ENCODE measurements at regions not wholly inside any gene's neighbourhood (a gene's known extent, or its start where the extent isn't known, plus 50 kb on each side); places are given as distances from the start of the nearest gene placed in this dataset.

DNA sequence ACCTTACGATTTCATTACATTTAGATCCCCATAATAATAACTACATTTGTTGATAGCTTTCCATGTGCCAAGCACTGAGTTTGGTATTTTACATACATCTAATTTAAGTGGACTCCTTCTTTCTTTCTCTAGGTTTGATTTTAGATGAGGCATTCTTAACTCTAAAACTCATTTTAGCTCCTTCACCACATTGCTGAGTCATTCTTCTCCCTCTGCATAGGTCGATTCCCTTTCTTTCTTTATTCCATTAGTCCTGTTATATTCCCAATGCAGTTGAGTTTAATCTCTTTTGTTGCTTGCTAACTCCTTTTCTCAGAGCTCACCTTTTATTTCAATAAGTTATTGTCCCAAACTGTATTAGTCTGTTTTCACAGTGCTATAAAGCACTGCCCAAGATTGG, 329.8 kb downstream of the TAF11L14 start:
- H2AFZ ChIP-seq (ENCODE audit: low read depth, low read length): no peak overlapping the region
- no peaks in the 10 kb centered on the region for H3K27me3 ChIP-seq (ENCODE audit: insufficient read depth, low read length, poor library complexity)
- H3K4me3 ChIP-seq (ENCODE audit: low read depth in 1 of 2, low read length in 2 of 2): no peak overlapping the region
- H3K4me1 ChIP-seq (ENCODE audit: insufficient read depth, low read length): no peaks in the 10 kb centered on the region
- H3K9ac ChIP-seq (ENCODE audit: low read depth, low read length): no peak overlapping the region
- H4K20me1 ChIP-seq (ENCODE audit: insufficient read depth, low read length): no peaks in the 10 kb centered on the region
- ATAC-seq (ENCODE audit: insufficient read depth, low read depth): no peak
- no peak overlapping the region for H3K27ac ChIP-seq (ENCODE audit: low read length)
- TF ChIP-seq CTCF (IDR thresholded peaks at IDR 0.05; ENCODE audit: borderline replicate concordance, extremely low read depth, low read length, poor library complexity, severe bottlenecking): no peak
- TF ChIP-seq EZH2 (IDR thresholded peaks at IDR 0.05; ENCODE audit: borderline replicate concordance, low read depth, low read length, severe bottlenecking): no peak
- H3K9me3 ChIP-seq (ENCODE audit: insufficient read depth, low read length, severe bottlenecking): no peaks in the 10 kb centered on the region
- no peaks in the 10 kb centered on the region for H3K79me2 ChIP-seq (ENCODE audit: insufficient read depth, low read length)
- DNase-seq: no peak
- H3K36me3 ChIP-seq (ENCODE audit: insufficient read depth, low read length): no peaks in the 10 kb centered on the region
- no peak overlapping the region for H3K4me2 ChIP-seq (ENCODE audit: insufficient read depth, low read length)

DNA sequence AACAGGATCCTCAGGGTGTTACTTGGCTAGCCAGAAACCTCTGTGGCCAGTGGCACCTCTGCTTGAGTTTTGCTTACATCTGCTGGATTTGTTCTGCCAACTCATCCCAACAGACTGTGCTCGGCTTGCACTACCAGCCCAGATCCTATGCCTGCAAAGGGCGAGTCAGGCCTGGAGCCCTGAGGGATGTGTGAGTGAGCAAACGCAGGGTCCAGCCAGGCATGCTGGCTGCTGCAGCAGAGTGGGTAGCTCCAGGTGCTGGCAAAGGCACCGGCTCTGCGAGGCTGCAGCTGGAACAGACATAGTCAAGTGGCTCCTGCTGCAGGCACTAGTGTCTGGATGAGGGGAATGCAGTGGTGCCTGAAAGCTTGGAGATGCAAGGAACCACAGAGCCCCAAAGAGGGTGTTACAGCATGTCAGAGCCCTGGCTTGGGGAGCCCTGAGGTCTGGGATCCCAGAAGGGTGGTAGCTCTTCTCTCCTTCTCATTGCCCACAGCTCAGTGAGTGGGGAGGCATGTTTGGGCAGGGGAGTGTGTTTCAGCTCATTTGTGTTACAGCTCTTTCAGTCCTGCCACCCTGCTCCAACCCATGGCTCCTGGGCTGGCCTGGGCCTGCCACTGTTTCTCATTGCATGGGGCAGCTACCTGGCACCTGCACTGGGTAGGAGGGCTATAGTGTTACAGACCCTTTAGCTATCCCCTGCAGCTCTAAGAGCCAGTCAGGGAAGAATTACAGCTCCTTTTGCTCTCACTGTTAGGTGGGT, 332.6 kb downstream of the TAF11L14 start:
- TF ChIP-seq EZH2 (IDR thresholded peaks at IDR 0.05; ENCODE audit: borderline replicate concordance, low read depth, low read length, severe bottlenecking): no peak
- no peak for TF ChIP-seq CTCF (IDR thresholded peaks at IDR 0.05; ENCODE audit: borderline replicate concordance, extremely low read depth, low read length, poor library complexity, severe bottlenecking)
- no peak for DNase-seq
- Histone ChIP-seq H3K4me3 (ENCODE audit: low read depth in 1 of 2, low read length in 2 of 2) (no peak overlapping the region), H3K9me3 (ENCODE audit: insufficient read depth, low read length, severe bottlenecking) (no peaks in the 10 kb centered on the region), H2AFZ (ENCODE audit: low read depth, low read length) (no peak overlapping the region), H3K27me3 (ENCODE audit: insufficient read depth, low read length, poor library complexity) (no peaks in the 10 kb centered on the region), H4K20me1 (ENCODE audit: insufficient read depth, low read length) (no peaks in the 10 kb centered on the region), H3K4me1 (ENCODE audit: insufficient read depth, low read length) (no peaks in the 10 kb centered on the region), H3K27ac (ENCODE audit: low read length) (no peak overlapping the region), H3K36me3 (ENCODE audit: insufficient read depth, low read length) (no peaks in the 10 kb centered on the region), H3K9ac (ENCODE audit: low read depth, low read length) (no peak overlapping the region), H3K4me2 (ENCODE audit: insufficient read depth, low read length) (no peak overlapping the region), H3K79me2 (ENCODE audit: insufficient read depth, low read length) (no peaks in the 10 kb centered on the region)
- ATAC-seq (ENCODE audit: insufficient read depth, low read depth): no peak

GRCh38 chr5:17976404-17976803, 342.1 kb downstream of the TAF11L14 start:
- ATAC-seq (ENCODE audit: insufficient read depth, low read depth): no peak
- H2AFZ ChIP-seq (ENCODE audit: low read depth, low read length): no peak overlapping the region
- no peak for TF ChIP-seq CTCF (IDR thresholded peaks at IDR 0.05; ENCODE audit: borderline replicate concordance, extremely low read depth, low read length, poor library complexity, severe bottlenecking)
- TF ChIP-seq EZH2 (IDR thresholded peaks at IDR 0.05; ENCODE audit: borderline replicate concordance, low read depth, low read length, severe bottlenecking): no peak
- no peaks in the 10 kb centered on the region for H3K9me3 ChIP-seq (ENCODE audit: insufficient read depth, low read length, severe bottlenecking)
- H3K36me3 ChIP-seq (ENCODE audit: insufficient read depth, low read length): no peaks in the 10 kb centered on the region
- no peak overlapping the region for H3K4me3 ChIP-seq (ENCODE audit: low read depth in 1 of 2, low read length in 2 of 2)
- no peaks in the 10 kb centered on the region for H3K79me2 ChIP-seq (ENCODE audit: insufficient read depth, low read length)
- no peak overlapping the region for H3K9ac ChIP-seq (ENCODE audit: low read depth, low read length)
- DNase-seq: no peak
- no peaks in the 10 kb centered on the region for H4K20me1 ChIP-seq (ENCODE audit: insufficient read depth, low read length)
- no peak overlapping the region for H3K4me2 ChIP-seq (ENCODE audit: insufficient read depth, low read length)
- no peaks in the 10 kb centered on the region for H3K4me1 ChIP-seq (ENCODE audit: insufficient read depth, low read length)
- H3K27me3 ChIP-seq (ENCODE audit: insufficient read depth, low read length, poor library complexity): no peaks in the 10 kb centered on the region
- H3K27ac ChIP-seq (ENCODE audit: low read length): no peak overlapping the region

Data from DND-41 (cell line).